ENCODE measurements at regions not wholly inside any gene's neighbourhood (a gene's known extent, or its start where the extent isn't known, plus 50 kb on each side); places are given as distances from the start of the nearest gene placed in this dataset.
"Not testable (repeated sequence)": the region's sequence is repeated elsewhere in the genome, so short reads cannot be mapped to it uniquely, and the experiment has no call there.

DNA sequence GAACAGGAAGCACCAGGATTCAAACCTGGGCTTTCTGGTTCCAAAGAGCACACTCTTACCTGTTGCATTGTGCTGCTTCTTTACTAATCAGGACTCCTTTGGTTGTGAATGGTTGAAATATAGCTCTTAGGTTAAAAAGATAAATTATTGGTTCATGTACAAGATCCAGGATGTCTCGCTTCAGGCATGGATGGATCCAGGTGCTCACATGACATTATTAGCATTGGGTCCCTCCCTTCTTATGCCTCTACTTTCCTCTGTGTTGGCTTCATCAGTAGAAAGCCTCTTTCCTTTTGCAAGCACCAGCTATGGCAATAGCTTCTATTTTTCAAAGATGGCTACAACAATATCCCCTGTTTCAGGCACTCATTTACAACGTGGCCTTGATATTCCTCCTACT, 217.7 kb upstream of the SULF2 start:
- DNase-seq (ENCODE audit: low spot score) (no peak), FAIRE-seq (no peak)

DNA sequence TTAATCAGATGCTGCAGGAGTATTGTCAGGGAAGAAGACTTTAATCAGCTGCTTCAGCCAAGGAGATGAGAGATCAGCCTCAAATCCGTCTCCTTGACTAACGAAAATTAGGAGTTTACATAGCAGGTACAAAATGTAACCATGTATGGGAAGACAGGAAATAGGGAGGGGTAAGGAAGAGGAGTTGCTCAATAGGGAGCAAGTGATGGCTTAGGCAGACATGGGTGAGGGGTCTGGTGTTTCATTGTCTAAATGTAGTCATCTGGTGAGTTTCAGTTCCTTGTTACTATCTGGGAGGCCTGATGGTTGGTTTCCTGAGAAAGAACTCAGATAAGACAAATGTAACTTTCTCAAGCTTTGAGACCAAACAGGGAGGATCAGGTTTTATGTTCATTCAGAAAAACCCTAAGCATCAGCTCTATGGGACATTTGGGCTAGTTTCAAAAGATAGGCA, 217.3 kb upstream of the SULF2 start:
- FAIRE-seq (no peak), DNase-seq (ENCODE audit: low spot score) (no peak)

DNA sequence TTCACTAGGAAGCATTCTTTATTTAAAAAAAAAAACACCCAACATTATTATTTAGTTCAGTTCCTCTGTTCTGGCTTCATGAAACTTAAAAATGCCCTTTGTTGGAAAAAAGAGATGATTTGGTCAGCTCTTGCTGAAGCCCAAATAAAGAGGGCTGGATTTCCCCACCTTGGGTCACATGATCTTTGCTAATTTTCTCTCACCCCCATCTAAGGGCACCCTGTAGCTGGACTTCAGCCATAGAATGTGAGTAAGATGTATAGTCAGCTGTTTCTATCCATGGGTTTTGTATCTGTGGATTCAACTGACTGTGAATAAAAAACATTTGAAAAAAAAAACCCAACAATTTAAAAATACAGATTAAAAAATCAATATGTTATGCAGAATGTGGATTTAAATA, 213.9 kb upstream of the SULF2 start:
- DNase-seq (ENCODE audit: low spot score) (no peak), FAIRE-seq (no peak)

DNA sequence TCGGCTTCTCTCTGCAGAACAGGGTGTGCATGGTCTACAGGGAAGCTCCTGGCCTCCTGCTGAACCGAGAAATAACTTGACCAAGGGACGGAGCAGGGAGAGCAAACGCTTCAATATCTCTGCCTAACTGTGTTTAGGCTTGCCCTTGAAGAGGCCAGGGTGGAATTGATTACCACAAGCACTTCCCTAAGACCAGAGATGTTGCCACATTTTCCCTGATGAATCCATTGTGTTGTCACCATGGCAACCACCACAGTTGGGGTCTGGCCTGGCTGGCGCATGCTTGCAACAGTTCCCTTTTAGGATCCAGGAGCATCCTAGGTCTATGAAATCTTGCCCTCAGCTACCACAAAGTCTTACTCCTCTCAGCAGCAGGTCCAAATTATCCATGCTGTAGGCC, 213.5 kb upstream of the SULF2 start:
- DNase-seq (ENCODE audit: low spot score) (no peak), FAIRE-seq (peak; percentile 32)

DNA sequence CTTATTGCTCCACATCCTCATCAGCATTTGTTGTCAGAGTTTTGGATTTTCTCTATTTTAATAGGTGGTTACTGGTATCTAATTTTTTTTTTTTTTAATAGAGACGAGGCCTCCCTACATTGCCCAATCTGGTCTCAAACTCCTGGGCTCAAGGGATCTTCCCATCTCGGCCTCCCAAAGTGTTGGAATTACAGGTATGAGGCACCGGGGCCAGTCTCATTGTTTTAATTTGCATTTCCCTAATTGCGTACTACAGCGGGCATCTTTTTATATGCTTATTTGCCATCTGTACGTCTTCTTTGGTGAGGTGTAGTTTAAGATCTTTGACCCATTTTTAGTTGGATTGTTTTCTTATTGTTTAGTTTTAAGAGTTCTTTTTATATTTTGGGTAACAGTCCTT, 210.4 kb upstream of the SULF2 start:
- DNase-seq (ENCODE audit: low spot score) (no peak), FAIRE-seq (no peak)

DNA sequence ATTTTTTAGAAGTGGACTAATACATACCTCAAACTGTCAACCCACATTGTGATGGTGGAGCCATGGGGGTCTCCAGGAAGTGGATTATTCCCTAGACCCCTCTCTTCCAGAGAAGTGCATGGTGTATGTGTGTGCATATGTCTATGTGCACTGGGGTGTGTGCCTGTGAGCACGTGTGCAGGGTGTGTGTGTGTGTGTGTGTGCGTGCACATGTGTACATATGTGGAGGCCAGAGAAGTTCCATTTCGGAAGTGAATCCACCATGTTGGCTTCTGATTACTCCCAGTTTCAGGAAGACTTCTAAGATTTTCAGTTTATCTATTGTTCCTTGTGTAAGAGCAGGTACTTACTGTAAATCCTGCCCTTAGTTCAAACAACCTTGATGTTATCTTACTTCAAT, 208.5 kb upstream of the SULF2 start:
- FAIRE-seq (no peak), DNase-seq (ENCODE audit: low spot score) (no peak)

DNA sequence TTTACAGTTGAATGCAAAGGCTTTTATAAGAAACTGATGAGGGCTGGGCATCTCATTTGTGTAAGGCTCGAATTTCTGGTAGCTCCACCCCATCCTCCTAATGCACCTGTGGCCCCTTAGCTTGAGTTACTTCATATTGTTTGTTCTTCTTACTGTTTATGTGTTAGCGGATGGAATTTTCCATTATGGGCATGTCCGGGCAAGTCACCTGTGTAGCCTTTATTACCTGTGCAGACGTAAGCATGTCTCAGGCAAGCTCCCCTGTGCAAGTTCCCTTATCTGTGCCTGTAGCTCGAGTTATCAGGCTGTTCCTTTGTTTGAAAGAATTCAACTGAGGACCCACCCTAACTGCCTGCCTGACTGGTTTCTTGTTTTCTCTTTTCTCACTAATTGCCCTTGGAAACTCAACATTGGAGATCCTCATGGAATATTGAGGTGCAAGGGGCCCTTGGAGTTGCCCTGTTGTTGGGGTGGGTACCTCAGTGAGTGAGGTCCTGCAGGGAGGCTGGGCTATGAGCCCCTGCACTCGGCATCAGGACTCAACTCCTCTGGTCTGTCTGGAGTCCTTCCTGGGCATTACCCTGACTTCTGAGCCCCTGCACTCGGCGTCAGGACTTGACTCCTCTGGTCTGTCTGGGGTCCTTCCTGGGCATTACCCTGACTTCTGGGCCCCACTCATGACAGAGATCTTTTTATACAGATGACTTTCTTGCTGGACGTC, 207.9 kb upstream of the SULF2 start:
- no peak for FAIRE-seq
- no peak for DNase-seq (ENCODE audit: low spot score)

DNA sequence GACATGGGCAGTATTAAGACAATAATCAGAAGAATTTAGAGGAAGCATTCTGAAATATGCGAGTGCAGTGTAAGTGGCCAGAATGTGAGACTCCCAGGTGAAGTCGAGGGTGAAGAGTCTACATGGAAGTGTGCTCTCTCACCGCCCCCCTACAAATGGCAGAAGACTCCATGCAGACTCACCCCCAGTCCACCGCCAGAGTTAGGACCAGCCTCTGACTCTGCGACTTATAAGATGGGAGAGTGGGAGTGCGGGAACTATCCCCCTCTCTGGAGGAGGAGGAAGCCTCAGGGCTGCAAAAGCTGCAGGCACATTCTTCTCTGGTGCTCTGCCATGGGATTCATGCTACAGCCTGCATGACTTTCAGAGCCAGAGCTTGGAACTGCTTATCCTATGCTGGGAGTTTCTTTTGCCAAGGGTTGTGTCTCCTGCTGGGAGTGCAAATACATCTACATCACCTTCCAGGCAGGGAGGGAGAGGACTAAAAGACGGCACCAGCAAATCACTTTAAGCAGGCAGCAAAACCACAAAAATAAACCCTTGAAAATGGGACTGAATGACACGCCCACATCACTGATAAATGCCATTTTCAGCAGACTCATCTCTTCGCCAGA, 206.7 kb upstream of the SULF2 start:
- FAIRE-seq = no peak
- no peak for DNase-seq (ENCODE audit: low spot score)

DNA sequence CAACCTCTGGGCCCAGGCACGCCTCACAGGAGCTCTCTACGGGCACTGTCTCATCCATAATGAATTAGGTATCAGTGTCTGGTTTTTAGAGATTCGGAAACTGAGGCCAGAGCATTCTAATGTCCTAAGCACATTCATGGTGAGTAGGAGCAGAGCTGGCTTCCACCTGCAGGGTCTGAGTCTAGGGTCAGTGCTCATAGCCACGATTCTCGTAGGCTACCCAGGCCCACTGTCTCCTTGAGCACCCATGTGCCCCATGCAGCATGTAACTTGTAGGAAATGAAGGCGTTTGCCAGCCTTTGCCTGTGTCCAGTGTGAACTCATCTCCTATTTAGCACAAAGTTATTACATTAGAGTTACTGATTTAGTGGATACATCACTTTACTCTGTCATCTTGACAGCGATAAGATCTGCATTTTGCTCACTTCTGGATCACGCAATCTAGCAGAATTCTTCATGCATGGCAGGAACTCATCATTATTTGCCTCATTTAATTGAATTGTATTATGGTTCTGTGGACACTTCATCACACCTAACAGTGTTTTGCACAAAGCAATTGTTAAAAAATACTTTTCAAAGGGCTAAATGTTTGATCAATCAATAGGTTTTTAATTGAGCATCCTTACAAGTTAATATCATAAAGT, 205.3 kb upstream of the SULF2 start:
- FAIRE-seq (no peak), DNase-seq (ENCODE audit: low spot score) (no peak)

DNA sequence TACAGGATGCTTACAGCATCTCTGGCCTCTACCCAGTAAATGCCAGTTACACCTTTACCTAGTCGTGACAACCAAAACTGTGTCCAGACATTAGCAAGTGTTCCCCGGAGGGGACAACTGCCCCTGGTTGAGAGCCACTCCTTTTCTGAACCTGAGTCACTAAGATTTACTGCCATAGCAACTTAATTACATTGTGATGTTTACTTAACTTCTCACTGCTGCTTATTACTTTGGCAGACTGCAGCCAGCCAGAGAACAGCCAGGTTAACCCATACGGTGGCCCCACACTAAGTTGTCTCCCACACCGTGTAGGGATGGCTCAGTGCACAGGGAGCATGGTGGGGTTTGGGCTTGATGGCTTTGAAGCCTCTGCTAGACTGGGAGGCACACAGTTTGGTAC, 204.7 kb upstream of the SULF2 start:
- no peak for DNase-seq (ENCODE audit: low spot score)

DNA sequence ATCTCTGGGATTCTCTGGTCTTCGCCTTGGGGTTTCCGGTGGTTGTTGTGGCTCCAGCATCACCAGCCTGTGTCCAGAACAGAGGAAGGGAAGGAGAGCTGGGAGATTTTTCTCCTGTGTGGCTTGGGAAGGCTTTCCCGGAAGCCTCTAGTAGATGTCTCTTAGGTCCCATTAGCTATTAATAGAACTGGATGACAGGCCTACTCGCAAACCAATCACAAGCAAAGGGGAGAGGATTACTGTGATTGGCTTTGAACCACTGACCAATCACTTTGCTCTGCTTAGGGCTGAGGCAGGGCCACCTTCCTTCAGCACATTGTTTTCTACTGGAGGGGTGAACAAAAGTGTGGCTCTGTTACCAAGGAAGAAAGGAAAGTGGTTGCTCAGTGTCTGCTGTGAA, 203.4 kb upstream of the SULF2 start:
- FAIRE-seq = no peak

More for the DNA sequence above, 204.7 kb upstream of the SULF2 start:
- peak; percentile 17 for FAIRE-seq

DNA sequence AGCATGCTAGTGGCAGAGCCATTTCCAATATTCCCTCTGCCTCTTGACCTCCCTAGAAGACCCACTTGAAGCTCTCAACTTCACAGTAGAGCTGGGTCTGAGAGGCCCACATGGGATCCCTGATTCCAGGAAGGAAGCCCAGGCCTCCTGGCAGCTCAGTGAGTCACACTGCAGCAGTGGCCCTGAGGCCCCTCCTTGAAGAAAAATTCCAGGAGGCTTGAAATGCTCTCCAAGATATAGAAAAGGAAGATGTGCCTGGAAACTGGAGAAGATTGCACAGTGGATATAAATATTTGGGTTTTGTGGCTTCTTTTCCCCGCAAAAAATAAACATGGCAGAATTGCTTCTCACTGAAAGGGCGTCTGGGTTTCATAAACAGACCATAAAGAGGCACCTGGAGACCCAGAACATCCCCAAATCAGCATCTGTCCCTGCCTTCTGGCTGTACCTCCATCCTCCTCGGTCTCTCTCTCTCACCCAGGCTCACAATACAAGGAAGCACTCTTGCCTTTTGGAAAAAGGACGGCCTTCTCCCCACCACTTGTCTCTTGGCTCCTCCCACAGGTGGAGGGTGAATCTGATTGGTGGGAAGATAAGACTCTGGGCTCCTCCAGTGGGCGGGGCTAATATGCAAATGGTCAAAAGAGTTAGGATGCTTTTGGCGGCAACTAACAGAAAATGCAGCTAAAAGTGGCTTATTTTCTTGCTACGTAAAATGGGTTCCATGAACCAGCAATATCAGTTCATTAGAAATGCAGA, 200.0 kb upstream of the SULF2 start:
- FAIRE-seq (no peak), DNase-seq (ENCODE audit: low spot score) (peak; percentile 90)

More for the DNA sequence above, 203.4 kb upstream of the SULF2 start:
- DNase-seq (ENCODE audit: low spot score) = no peak

DNA sequence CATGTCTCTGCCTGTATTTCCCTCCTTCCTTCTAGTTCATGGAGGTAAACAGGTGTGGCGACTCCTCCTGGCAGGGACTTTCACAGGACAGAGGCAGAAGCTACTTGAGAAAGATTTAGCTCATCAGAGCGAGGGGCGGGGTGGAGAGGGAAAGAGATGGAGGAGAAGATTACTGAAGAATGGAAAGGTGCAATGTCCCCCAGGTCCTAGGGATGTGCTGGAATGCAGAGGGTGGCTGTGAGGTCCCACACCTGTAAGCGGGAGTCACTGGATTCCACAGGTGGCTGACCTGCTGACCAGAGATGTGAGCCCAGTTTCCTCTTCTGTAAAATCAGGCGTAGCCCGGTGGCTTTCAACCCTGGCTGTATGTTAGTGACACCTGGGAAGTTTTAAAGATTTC, 199.2 kb upstream of the SULF2 start:
- FAIRE-seq (no peak), DNase-seq (ENCODE audit: low spot score) (no peak)

DNA sequence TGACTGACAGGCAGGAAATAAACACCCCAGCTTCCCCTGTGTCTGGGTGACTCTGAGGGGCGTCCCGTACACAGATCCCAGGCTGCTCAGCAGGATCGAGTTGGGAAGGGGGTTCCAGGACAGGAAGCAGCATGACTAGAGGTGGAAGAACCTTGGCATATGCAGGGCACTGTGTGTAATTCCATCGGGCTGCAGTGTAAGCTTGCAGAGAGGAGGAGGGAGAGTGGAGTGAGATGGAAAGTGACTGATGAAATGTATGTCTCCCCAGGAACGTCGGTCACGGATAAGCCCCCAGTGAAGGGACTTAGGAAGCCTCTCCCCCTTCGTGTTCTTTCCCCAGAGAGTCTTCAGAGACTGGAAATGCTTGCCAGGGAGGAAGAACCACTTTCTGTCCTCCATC, 198.4 kb upstream of the SULF2 start:
- DNase-seq (ENCODE audit: low spot score) = not testable (repeated sequence)
- peak; percentile 98 for FAIRE-seq

DNA sequence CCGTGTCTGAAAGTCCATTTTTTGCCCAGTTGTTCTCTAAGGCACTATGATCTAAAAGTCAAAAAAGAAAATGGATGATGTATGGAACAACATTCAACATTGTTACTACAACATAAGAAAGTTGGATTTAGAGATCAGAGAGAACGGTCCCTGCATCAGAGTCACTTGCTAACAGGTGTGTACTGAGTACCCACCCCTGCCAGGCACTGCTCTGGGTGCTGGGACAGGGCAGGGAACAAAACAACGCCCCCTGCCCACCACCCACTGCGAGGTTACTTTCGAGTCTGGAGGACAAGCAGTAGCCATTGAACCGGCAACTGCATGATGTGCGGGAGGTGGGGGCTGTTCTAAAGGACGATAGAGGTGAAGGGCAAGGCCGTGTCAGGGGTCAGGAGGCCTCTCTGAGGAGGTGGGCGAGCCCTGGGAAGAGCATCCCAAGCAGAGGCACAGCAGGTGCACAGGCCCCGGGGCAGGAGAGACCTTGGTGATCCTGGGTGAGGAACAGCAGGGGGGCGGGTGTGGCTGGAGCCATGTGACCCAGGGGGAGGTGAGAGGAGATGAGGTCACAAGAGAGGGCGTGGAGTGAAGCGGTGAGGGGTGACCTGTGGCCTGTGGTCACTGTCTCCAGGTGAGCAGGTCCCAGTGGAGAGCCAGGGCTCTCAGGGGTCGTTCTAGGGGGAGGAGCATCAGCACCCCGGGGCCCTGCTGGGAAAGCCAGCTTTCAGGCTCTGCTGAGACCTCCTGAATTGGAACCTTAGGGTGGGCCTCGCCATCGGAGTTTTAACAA, 197.5 kb upstream of the SULF2 start:
- DNase-seq (ENCODE audit: low spot score) (no peak), FAIRE-seq (peak; percentile 20)

DNA sequence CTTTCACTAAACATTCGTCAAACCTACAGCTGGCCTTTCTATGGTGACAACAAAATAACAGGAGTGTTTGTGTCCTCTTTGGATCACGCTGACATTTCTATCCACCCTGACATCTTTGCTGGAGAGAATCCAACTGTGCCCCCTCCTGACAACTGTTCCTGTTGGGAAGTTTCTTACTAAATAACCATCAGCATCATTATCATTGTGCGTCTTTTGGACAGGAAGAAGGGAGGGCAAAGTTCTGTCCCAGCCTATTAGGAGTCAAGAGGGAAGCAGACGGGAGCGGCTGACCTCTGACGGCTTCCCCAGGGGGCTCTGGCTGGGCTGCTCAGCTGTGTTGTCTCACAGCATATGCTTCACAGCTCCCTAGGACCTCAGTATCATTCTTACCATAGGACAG, 195.9 kb upstream of the SULF2 start:
- DNase-seq (ENCODE audit: low spot score) = no peak
- FAIRE-seq = no peak

DNA sequence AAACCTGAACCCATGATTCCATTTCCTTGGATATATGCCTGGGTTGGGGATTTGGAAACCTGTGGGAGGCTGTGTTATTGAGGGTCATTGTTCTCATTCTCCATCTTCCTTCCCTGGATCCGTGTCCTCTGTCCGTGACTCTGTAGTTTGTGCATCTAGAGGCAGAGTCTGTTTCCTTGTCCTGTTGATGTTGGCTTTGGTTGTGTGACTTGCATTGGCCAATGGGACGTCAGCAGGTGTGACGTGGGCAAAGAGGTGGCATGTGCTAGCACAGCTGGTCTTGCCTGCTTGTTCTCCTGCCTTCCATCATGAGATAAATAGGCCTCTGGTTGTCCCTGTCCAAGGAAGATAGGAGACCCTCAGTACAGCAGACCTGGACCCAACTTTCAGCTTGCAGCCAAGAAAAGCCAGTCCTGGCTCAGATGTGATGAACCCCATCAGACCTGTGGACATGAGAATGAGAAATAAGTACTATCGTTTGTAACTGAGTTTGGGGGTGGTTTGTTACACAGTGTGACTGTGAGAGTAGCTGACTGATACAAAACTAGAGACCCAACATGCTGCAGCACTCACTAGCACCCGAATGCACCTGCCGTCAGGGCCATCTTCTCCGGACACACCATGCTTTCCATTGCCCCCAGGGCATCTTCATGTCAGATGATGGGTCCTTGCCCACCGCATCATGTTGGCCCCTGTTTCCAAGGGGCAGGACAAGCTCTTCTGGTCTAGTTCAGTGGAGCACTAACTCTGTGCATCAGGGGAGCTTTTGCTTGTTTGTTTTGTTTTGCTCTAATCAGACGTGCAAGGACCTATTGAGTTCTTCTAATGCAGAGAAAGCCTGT, 195.3 kb upstream of the SULF2 start:
- no peak for FAIRE-seq
- DNase-seq (ENCODE audit: low spot score) = no peak

DNA sequence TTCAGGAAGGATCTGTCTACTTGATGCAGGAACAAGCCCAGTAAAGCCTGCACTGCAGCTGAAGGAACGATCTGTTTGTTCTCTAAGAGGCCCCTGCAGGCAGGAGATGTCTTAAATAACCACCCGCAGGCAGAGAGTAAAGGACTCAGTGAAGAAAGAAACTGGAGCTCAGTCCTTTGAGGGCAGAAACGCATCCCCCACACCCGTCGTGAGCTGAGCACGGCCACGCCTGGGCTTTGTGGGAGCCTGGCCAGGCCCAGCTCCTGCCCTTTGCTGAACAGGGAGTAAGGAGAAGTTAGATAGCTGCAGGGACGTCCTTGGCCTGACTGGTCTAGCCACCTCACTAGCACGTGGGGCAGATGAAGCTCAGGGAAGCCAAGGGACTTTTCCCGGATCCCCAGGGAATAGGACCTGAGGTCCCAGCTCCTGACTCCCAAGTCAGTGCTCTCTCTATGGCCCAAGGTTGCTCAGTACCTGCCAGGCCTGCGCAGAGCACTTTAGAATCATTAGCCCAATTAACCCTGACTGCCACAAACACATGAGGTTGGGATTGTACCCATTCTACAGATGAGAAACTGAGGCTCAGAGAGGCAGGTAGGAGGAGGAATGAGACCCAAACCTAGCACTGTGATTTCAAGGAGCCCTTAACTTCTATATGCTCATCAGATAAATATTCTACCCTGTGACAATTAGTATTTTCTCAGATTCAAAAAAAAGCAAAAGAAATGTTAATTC, 194.2 kb upstream of the SULF2 start:
- FAIRE-seq; DNase-seq (ENCODE audit: low spot score): not testable (repeated sequence)

DNA sequence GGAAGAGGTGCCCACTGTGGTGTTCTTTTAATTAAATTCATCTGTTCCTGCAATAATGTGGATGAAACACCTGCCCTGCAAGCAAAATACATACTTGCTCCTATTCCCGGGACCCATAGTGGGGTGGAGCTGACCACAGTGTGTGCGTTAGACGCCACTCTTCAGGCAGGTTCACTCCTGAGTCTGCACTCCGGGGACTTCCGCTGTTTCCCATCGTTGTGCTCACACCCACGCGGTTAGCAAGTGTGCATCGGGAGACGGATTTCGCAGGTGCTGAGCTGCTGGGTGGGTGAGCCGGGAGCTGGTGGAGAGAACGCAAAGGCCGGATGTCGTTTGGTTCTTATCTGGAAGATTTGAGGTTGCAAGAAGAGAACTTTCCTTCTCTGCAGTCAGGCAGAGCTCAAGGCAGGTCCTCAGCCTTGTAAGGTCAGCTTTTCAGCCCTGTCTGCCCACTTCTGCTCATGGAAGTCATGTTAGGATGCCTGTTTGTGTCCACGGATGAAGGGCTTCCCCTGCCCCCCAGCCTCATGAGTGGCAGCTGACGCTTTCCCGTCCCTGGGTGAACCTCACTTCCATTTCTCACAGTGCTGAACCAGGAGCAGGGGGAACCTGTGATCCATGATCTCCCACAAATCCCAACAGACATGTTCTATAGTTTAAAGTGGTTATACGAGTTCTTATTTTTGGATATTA, 193.3 kb upstream of the SULF2 start:
- DNase-seq (ENCODE audit: low spot score) = not testable (repeated sequence)
- FAIRE-seq = peak; percentile 17

All from urothelium cell line (cell line).